Neural progenitor cell (in vitro differentiated cells): ENCODE measurements at regions not wholly inside any gene's neighbourhood (a gene's known extent, or its start where the extent isn't known, plus 50 kb on each side); places are given as distances from the start of the nearest gene placed in this dataset.
A peak's percentile ranks its signal among the peaks of the same experiment; 100 is the strongest.

Experiments used
- DNase-seq: peaks from one replicate; pipeline ENCODE4 v3.0.0-alpha.2; 2016; ENCODE audit warnings: low spot score
- H2AFZ ChIP-seq: fragments of 200-600 bp; sonication (generic); replicated peaks from 2 replicates; pipeline ENCODE4 v1.6.1; 2016; ENCODE audit warnings: antibody characterized with exemption
- H3F3A ChIP-seq: fragments of 200-600 bp; sonication (generic); 2 replicates; pipeline ENCODE4 v1.6.1; 2016; ENCODE audit warnings: antibody characterized with exemption, low read depth
- H3K27ac ChIP-seq: fragments of 200-600 bp; sonication (generic); 2 replicates; pipeline ENCODE4 v1.5.1; 2016; ENCODE audit warnings: mild to moderate bottlenecking
- H3K27me3 ChIP-seq: fragments of 200-600 bp; sonication (generic); 2 replicates; pipeline ENCODE4 v1.6.1; 2016; ENCODE audit warnings: mild to moderate bottlenecking, moderate library complexity
- H3K36me3 ChIP-seq: fragments of 200-600 bp; sonication (generic); 2 replicates; pipeline ENCODE4 v1.5.1; 2016
- H3K4me1 ChIP-seq: fragments of 200-600 bp; sonication (generic); 2 replicates; pipeline ENCODE4 v1.6.1; 2016; ENCODE audit warnings: mixed run types
- H3K4me2 ChIP-seq: fragments of 200-600 bp; sonication (generic); 2 replicates; pipeline ENCODE4 v1.6.1; 2016
- H3K4me3 ChIP-seq: fragments of 200-600 bp; sonication (generic); 2 replicates; pipeline ENCODE4 v1.5.1; 2016
- H3K79me2 ChIP-seq: fragments of 200-600 bp; sonication (generic); 2 replicates; pipeline ENCODE4 v1.6.1; 2016; ENCODE audit warnings: low read depth
- H3K9ac ChIP-seq: fragments of 200-600 bp; sonication (generic); 2 replicates; pipeline ENCODE4 v1.6.1; 2016
- H3K9me3 ChIP-seq: fragments of 200-600 bp; sonication (generic); 2 replicates; pipeline ENCODE4 v1.5.1; 2016; ENCODE audit warnings: low read depth
- H4K20me1 ChIP-seq: fragments of 200-600 bp; sonication (generic); 2 replicates; pipeline ENCODE4 v1.6.1; 2016; ENCODE audit warnings: low read depth
- H3K27ac Mint-ChIP-seq: 3 replicates; pipeline ENCODE4 v1.8.0; 2021; ENCODE audit warnings: mixed read lengths
- H3K27me3 Mint-ChIP-seq: 2 replicates; pipeline ENCODE4 v1.8.0; 2022; ENCODE audit warnings: low read depth, mild to moderate bottlenecking, inconsistent platforms, moderate library complexity, mixed read lengths; ENCODE audit not compliant: insufficient read depth
- H3K36me3 Mint-ChIP-seq: 3 replicates; pipeline ENCODE4 v1.8.0; 2021; ENCODE audit warnings: mixed read lengths
- H3K4me1 Mint-ChIP-seq: 3 replicates; pipeline ENCODE4 v1.8.0; 2021; ENCODE audit warnings: mixed read lengths
- H3K4me3 Mint-ChIP-seq: 3 replicates; pipeline ENCODE4 v1.8.0; 2021; ENCODE audit warnings: mild to moderate bottlenecking, moderate library complexity, mixed read lengths
- H3K9me3 Mint-ChIP-seq: 3 replicates; pipeline ENCODE4 v1.8.0; 2020; ENCODE audit warnings: mixed read lengths
- CTCF ChIP-seq: fragments of 200-600 bp; sonication (generic); IDR thresholded peaks from 2 replicates; pipeline ENCODE4 v1.5.1; 2017; ENCODE audit warnings: antibody characterized with exemption, mild to moderate bottlenecking
- EZH2 ChIP-seq: fragments of 200-600 bp; sonication (generic); IDR thresholded peaks from 2 replicates; pipeline ENCODE4 v1.6.1; 2017; ENCODE audit warnings: antibody characterized with exemption, mild to moderate bottlenecking, moderate library complexity
- EZH2phosphoT487 ChIP-seq: fragments of 200-600 bp; sonication (generic); IDR thresholded peaks from 2 replicates; pipeline ENCODE4 v1.6.1; 2017; ENCODE audit warnings: antibody characterized with exemption

- Histone ChIP-seq H4K20me1 (no peaks in the 10 kb centered on the region), H2AFZ (no peak overlapping the region), H3K9me3 (peaks cover 4% of the 10 kb centered on the region), H3K27ac (no peak overlapping the region), H3K9ac (no peak overlapping the region), H3K36me3 (no peaks in the 10 kb centered on the region), H3K4me3 (no peak overlapping the region), H3K79me2 (no peaks in the 10 kb centered on the region), H3K27me3 (no peaks in the 10 kb centered on the region), H3K4me2 (no peak overlapping the region), H3K4me1 (peaks cover 20% of the 10 kb centered on the region), H3F3A (peaks cover 15% of the 10 kb centered on the region)
- H3K4me1 Mint-ChIP-seq, result no peaks in the 10 kb centered on the region
- no peak for TF ChIP-seq EZH2phosphoT487
- no peak for TF ChIP-seq CTCF
- no peak for TF ChIP-seq EZH2
- no peak overlapping the region for H3K27ac Mint-ChIP-seq
- H3K36me3 Mint-ChIP-seq, result peaks cover 8% of the 10 kb centered on the region
- no peak for DNase-seq
- H3K27me3 Mint-ChIP-seq, result no peaks in the 10 kb centered on the region
- no peak overlapping the region for H3K4me3 Mint-ChIP-seq
- H3K9me3 Mint-ChIP-seq, result peaks cover 9% of the 10 kb centered on the region
Observed at GRCh38 chr15:93631958-93632618, 543.1 kb upstream of the RGMA start.

- H3K27me3 Mint-ChIP-seq, result peaks cover 5% of the 10 kb centered on the region
- no peaks in the 10 kb centered on the region for H3K9me3 ChIP-seq
- peaks cover 25% of the 10 kb centered on the region for H3K4me1 ChIP-seq
- peaks cover 10% of the 10 kb centered on the region for H3K36me3 Mint-ChIP-seq
- H3K4me3 ChIP-seq, result no peak overlapping the region
- no peak overlapping the region for H3K9ac ChIP-seq
- peak overlapping the region; percentile 51 for H3K4me2 ChIP-seq
- H3K4me3 Mint-ChIP-seq, result no peak overlapping the region
- DNase-seq, result peak; percentile 59
- H3K36me3 ChIP-seq, result no peaks in the 10 kb centered on the region
- H3K27ac Mint-ChIP-seq, result peak overlapping the region; percentile 58
- peaks cover 25% of the 10 kb centered on the region for H3F3A ChIP-seq
- no peaks in the 10 kb centered on the region for H3K27me3 ChIP-seq
- peak overlapping the region; percentile 55 for H2AFZ ChIP-seq
- no peaks in the 10 kb centered on the region for H4K20me1 ChIP-seq
- TF ChIP-seq EZH2 (no peak), EZH2phosphoT487 (no peak), CTCF (no peak)
- peaks cover 16% of the 10 kb centered on the region for H3K4me1 Mint-ChIP-seq
- H3K9me3 Mint-ChIP-seq, result peaks cover 5% of the 10 kb centered on the region
- H3K27ac ChIP-seq, result peak overlapping the region; percentile 83
- no peaks in the 10 kb centered on the region for H3K79me2 ChIP-seq
Observed at GRCh38 chr15:93619597-93619996, 530.6 kb upstream of the RGMA start.

- Mint-ChIP-seq H3K27me3 (peaks cover 5% of the 10 kb centered on the region), H3K27ac (no peak overlapping the region)
- no peak for DNase-seq
Observed at GRCh38 chr15:93617443-93617842, 528.4 kb upstream of the RGMA start.

More at GRCh38 chr15:93617443-93617842, 528.4 kb upstream of the RGMA start:
- no peak overlapping the region for H3K9ac ChIP-seq
- peaks cover 25% of the 10 kb centered on the region for H3K4me1 ChIP-seq
- H2AFZ ChIP-seq, result no peak overlapping the region
- peaks cover 16% of the 10 kb centered on the region for H3K4me1 Mint-ChIP-seq
- peaks cover 6% of the 10 kb centered on the region for H3K9me3 Mint-ChIP-seq
- no peaks in the 10 kb centered on the region for H4K20me1 ChIP-seq
- H3K79me2 ChIP-seq, result no peaks in the 10 kb centered on the region
- TF ChIP-seq CTCF (no peak), EZH2phosphoT487 (no peak)
- H3K4me3 Mint-ChIP-seq, result no peak overlapping the region
- no peak overlapping the region for H3K27ac ChIP-seq
- no peaks in the 10 kb centered on the region for H3K36me3 ChIP-seq
- H3F3A ChIP-seq, result peaks cover 25% of the 10 kb centered on the region
- no peaks in the 10 kb centered on the region for H3K9me3 ChIP-seq
- no peak overlapping the region for H3K4me3 ChIP-seq
- peaks cover 11% of the 10 kb centered on the region for H3K36me3 Mint-ChIP-seq
- no peaks in the 10 kb centered on the region for H3K27me3 ChIP-seq
- no peak overlapping the region for H3K4me2 ChIP-seq
